ENCODE measurements at regions not wholly inside any gene's neighbourhood (a gene's known extent, or its start where the extent isn't known, plus 50 kb on each side); places are given as distances from the start of the nearest gene placed in this dataset.

DNA sequence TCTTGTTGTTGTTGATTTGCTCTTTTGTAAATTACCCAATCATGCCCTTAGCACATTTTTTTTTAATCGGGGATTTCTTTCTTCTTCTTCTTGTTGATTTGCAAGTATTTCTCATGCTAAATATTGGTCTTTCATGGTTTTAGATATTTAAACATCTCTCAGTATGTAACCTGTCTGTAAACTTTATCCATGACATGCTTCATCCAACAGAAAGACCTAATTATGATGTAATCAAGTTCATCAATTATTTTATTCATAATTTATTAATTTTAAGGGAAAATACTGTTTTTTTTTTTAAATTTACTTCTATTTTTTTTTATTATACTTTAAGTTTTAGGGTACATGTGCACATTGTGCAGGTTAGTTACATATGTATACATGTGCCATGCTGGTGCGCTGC lies 69.8 kb downstream of the TNFSF18 start:
- DNase-seq (ENCODE audit: low spot score), result no peak

Data from activated CD4-positive, alpha-beta T cell treated with anti-CD3 and anti-CD28 coated beads, Interleukin-2, Interleukin-4, amounts not matched to agents 100 ng/mL and 50 ng/mL, durations not matched to agents 16 hours and 8 hours (primary cell).